Neural cell (in vitro differentiated cells): ENCODE measurements at regions not wholly inside any gene's neighbourhood (a gene's known extent, or its start where the extent isn't known, plus 50 kb on each side); places are given as distances from the start of the nearest gene placed in this dataset.

Experiments used
- H2AFZ ChIP-seq: fragments of 200-600, 300-800 bp; sonication (generic), shearing (Covaris generic); 2 replicates; pipeline ENCODE4 v1.6.0; 2014; ENCODE audit warnings: low read depth, mild to moderate bottlenecking, antibody characterized with exemption, low read length, moderate library complexity
- H3F3A ChIP-seq: fragments of 200-600 bp; shearing (Covaris generic); 2 replicates; pipeline ENCODE4 v1.6.1; 2016; ENCODE audit warnings: mild to moderate bottlenecking, moderate library complexity, mixed read lengths, antibody characterized with exemption, low read length; ENCODE audit not compliant: insufficient read depth, poor library complexity, severe bottlenecking
- H3K27ac ChIP-seq: fragments of 200-600, 300-800 bp; sonication (generic), shearing (Covaris generic); 2 replicates; pipeline ENCODE4 v1.5.1; 2014; ENCODE audit warnings: mild to moderate bottlenecking, low read length, moderate library complexity
- H3K27me3 ChIP-seq: fragments of 300-800, 200-600 bp; sonication (generic), shearing (Covaris generic); 2 replicates; pipeline ENCODE4 v1.6.0; 2014; ENCODE audit warnings: mild to moderate bottlenecking, low read depth, low read length, moderate library complexity; ENCODE audit not compliant: insufficient read depth
- H3K36me3 ChIP-seq: fragments of 300-800, 200-600 bp; sonication (generic), shearing (Covaris generic); 2 replicates; pipeline ENCODE4 v1.5.1; 2014; ENCODE audit warnings: mild to moderate bottlenecking, antibody characterized with exemption, low read length, moderate library complexity; ENCODE audit not compliant: insufficient read depth
- H3K4me2 ChIP-seq: fragments of 300-800, 200-600 bp; sonication (generic), shearing (Covaris generic); 2 replicates; pipeline ENCODE4 v1.6.0; 2014; ENCODE audit warnings: mild to moderate bottlenecking, low read length
- H3K4me3 ChIP-seq: fragments of 300-800, 200-600 bp; sonication (generic), shearing (Covaris generic); 2 replicates; pipeline ENCODE4 v1.5.1; 2014; ENCODE audit warnings: mild to moderate bottlenecking, low read length, moderate library complexity
- H3K79me2 ChIP-seq: fragments of 200-600 bp; shearing (Covaris generic); replicated peaks from 2 replicates; pipeline ENCODE4 v1.6.0; 2014; ENCODE audit warnings: mild to moderate bottlenecking, low read length, moderate library complexity; ENCODE audit not compliant: insufficient read depth
- H3K9ac ChIP-seq: fragments of 300-800, 200-600 bp; sonication (generic), shearing (Covaris generic); 2 replicates; pipeline ENCODE4 v1.6.1; 2016; ENCODE audit warnings: mild to moderate bottlenecking, low read length, mixed read lengths
- H3K9me2 ChIP-seq: fragments of 200-600 bp; shearing (Covaris generic); 2 replicates; pipeline ENCODE4 v1.6.1; 2016; ENCODE audit warnings: mild to moderate bottlenecking, low read length, mixed read lengths; ENCODE audit not compliant: insufficient read depth
- H3K9me3 ChIP-seq: fragments of 200-600, 300-800 bp; sonication (generic), shearing (Covaris generic); 2 replicates; pipeline ENCODE4 v1.6.1; 2016; ENCODE audit warnings: mild to moderate bottlenecking, mixed run types, low read length, moderate library complexity, mixed read lengths
- H4K20me1 ChIP-seq: fragments of 200-600 bp; shearing (Covaris generic); 2 replicates; pipeline ENCODE4 v1.6.1; 2016; ENCODE audit warnings: mild to moderate bottlenecking, mixed run types; ENCODE audit not compliant: insufficient read depth
- CTCF ChIP-seq: fragments of 450-650 bp; IDR thresholded peaks from 2 replicates; pipeline ENCODE4 v1.5.1; 2014; ENCODE audit warnings: antibody characterized with exemption, mild to moderate bottlenecking, moderate library complexity; ENCODE audit not compliant: poor library complexity, severe bottlenecking
- EP300 ChIP-seq: fragments of 450-650 bp; conservative IDR thresholded peaks from 2 replicates; pipeline ENCODE4 v1.6.1; 2014; ENCODE audit warnings: antibody characterized with exemption, mild to moderate bottlenecking, moderate library complexity; ENCODE audit not compliant: poor library complexity, severe bottlenecking
- EZH2 ChIP-seq: fragments of 200-600, 300-800 bp; shearing (Covaris generic), sonication (generic); IDR thresholded peaks from 2 replicates; pipeline ENCODE4 v1.6.1; 2014; ENCODE audit warnings: antibody characterized with exemption, low read length, borderline replicate concordance, mild to moderate bottlenecking; ENCODE audit not compliant: insufficient read depth, poor library complexity, severe bottlenecking
- MXI1 ChIP-seq: fragments of 450-650 bp; conservative IDR thresholded peaks from 2 replicates; pipeline ENCODE4 v1.6.1; 2014; ENCODE audit warnings: antibody characterized with exemption, mild to moderate bottlenecking; ENCODE audit not compliant: poor library complexity, severe bottlenecking
- POLR2AphosphoS5 ChIP-seq: IDR thresholded peaks from 2 replicates; pipeline ENCODE4 v1.6.1; 2012
- RAD21 ChIP-seq: fragments of 450-650 bp; conservative IDR thresholded peaks from 2 replicates; pipeline ENCODE4 v1.6.1; 2014; ENCODE audit warnings: antibody characterized with exemption, mild to moderate bottlenecking, moderate library complexity
- REST ChIP-seq: IDR thresholded peaks from 2 replicates; pipeline ENCODE4 v1.6.1; 2012; ENCODE audit warnings: borderline replicate concordance
- SMC3 ChIP-seq: fragments of 450-650 bp; conservative IDR thresholded peaks from 2 replicates; pipeline ENCODE4 v1.6.1; 2014; ENCODE audit warnings: antibody characterized with exemption, mild to moderate bottlenecking, moderate library complexity; ENCODE audit not compliant: poor library complexity
- TAF1 ChIP-seq: IDR thresholded peaks from 2 replicates; pipeline ENCODE4 v1.6.1; 2012; ENCODE audit warnings: low read depth

- Histone ChIP-seq H3K9me2 (no peaks in the 10 kb centered on the region), H3K9me3 (no peaks in the 10 kb centered on the region), H3K36me3 (no peaks in the 10 kb centered on the region), H3K27me3 (no peaks in the 10 kb centered on the region), H3F3A (no peaks in the 10 kb centered on the region), H4K20me1 (no peaks in the 10 kb centered on the region), H2AFZ (no peak overlapping the region), H3K9ac (no peak overlapping the region), H3K27ac (no peak overlapping the region), H3K79me2 (no peaks in the 10 kb centered on the region), H3K4me2 (no peak overlapping the region), H3K4me3 (no peak overlapping the region)
- TF ChIP-seq POLR2AphosphoS5: peak; percentile 83
- TF ChIP-seq TAF1: no peak
- TF ChIP-seq EP300: peak; percentile 94
Observed at GRCh38 chr2:194294156-194294555, 1362.9 kb upstream of the SLC39A10 start.

GRCh38 chr2:194291104-194291503, 1365.9 kb upstream of the SLC39A10 start:
- no peak for TF ChIP-seq REST
- no peak for TF ChIP-seq SMC3
- TF ChIP-seq POLR2AphosphoS5: no peak
- no peak for TF ChIP-seq MXI1
- TF ChIP-seq RAD21: no peak
- no peak for TF ChIP-seq EZH2
- TF ChIP-seq CTCF: no peak
- no peak for TF ChIP-seq EP300
- no peak for TF ChIP-seq TAF1
- H3K27ac ChIP-seq: no peak overlapping the region
- H2AFZ ChIP-seq: no peak overlapping the region

More at GRCh38 chr2:194291104-194291503, 1365.9 kb upstream of the SLC39A10 start:
- Histone ChIP-seq H4K20me1 (no peaks in the 10 kb centered on the region), H3K79me2 (no peaks in the 10 kb centered on the region), H3K36me3 (no peaks in the 10 kb centered on the region), H3K9ac (no peak overlapping the region), H3K27me3 (no peaks in the 10 kb centered on the region), H3K9me3 (no peaks in the 10 kb centered on the region), H3K4me2 (no peak overlapping the region), H3F3A (no peaks in the 10 kb centered on the region), H3K4me3 (no peak overlapping the region), H3K9me2 (no peaks in the 10 kb centered on the region)
